HCT116 (cell line): ENCODE measurements at regions not wholly inside any gene's neighbourhood (a gene's known extent, or its start where the extent isn't known, plus 50 kb on each side); places are given as distances from the start of the nearest gene placed in this dataset.

Experiments used
- ATAC-seq: fragments of 200-7000 bp; cut with Tn5 transposase; 2 replicates; pipeline ENCODE4 v1.9.1; 2020; ENCODE audit warnings: mild to moderate bottlenecking, moderate library complexity
- BruUV-seq: library from RNA; stranded (reverse); fragments of 400-500 nt; replicated peaks from 2 replicates; lab custom pipeline; 2021; lab: Mats Ljungman, UMichigan
- CTCF ChIA-PET: fragments of 300-600 bp; sonication (Branson Sonifier 250); formaldehyde crosslinking; loops from one replicate; lab custom pipeline; 2021; ENCODE audit warnings: antibody characterized with exemption; lab: Charles Lee
- POLR2A ChIA-PET: fragments of 300-600, 350-600 bp; sonication (Branson Sonifier 250); formaldehyde crosslinking; loops from one replicate; lab custom pipeline; 2021; ENCODE audit warnings: antibody characterized with exemption; lab: Charles Lee
- RAD21 ChIA-PET, 2 experiments: fragments of 300-600 bp; sonication (Branson Sonifier 250); formaldehyde crosslinking; loops; one replicate each; lab custom pipeline; 2023; ENCODE audit warnings: low total read pairs in 2 of 2; ENCODE audit not compliant: uncharacterized antibody in 2 of 2, unreplicated experiment in 2 of 2, low non-redundant PET in 1 of 2; lab: Charles Lee
- DNase-seq: peaks from one replicate; pipeline ENCODE4 v3.0.0-alpha.2; 2010; ENCODE audit warnings: low read depth, low spot score
- H2AFZ ChIP-seq: fragments of 200-600 bp; shearing (Covaris generic), sonication (generic); 2 replicates; pipeline ENCODE4 v1.6.1; 2017; ENCODE audit warnings: low read depth, mixed run types, mixed read lengths, antibody characterized with exemption, low read length; ENCODE audit not compliant: poor library complexity, severe bottlenecking
- H3K27ac ChIP-seq: 2 replicates; pipeline ENCODE4 v1.5.1; 2012; ENCODE audit warnings: low read depth, low read length
- H3K27me3 ChIP-seq: fragments of 200-600 bp; sonication (generic); 2 replicates; pipeline ENCODE4 v1.6.1; 2016; ENCODE audit warnings: mixed run types, low read length, mixed read lengths; ENCODE audit not compliant: insufficient read depth
- H3K36me3 ChIP-seq, 2 experiments: fragments of 200-500 bp in 1 of 2; fragments of 200-600 bp in 1 of 2; sonication (Bioruptor generic) in 1 of 2; sonication (generic) in 1 of 2; 2 replicates each; pipeline versions ENCODE4 v1.5.1 to v1.6.1; 2014 to 2016; ENCODE audit warnings: low read length in 2 of 2, inconsistent platforms in 1 of 2, mixed read lengths in 1 of 2, mixed run types in 1 of 2; ENCODE audit not compliant: insufficient read depth in 2 of 2, control insufficient read depth in 1 of 2
- H3K4me1 ChIP-seq, 2 experiments: fragments of 200-600 bp in 1 of 2; sonication (generic) in 1 of 2; 2 replicates each; pipeline versions ENCODE4 v1.5.1 to v1.6.1; 2012 to 2017; ENCODE audit warnings: low read length in 2 of 2, inconsistent platforms in 1 of 2, mild to moderate bottlenecking in 1 of 2, mixed read lengths in 1 of 2, mixed run types in 1 of 2, moderate library complexity in 1 of 2; ENCODE audit not compliant: insufficient read depth in 2 of 2, control insufficient read depth in 1 of 2
- H3K4me2 ChIP-seq: fragments of 200-600 bp; sonication (generic); 2 replicates; pipeline ENCODE4 v1.6.1; 2017; ENCODE audit warnings: mixed run types, low read length, mixed read lengths
- H3K4me3 ChIP-seq, 2 experiments: fragments of 200-600 bp in 1 of 2; sonication (generic) in 1 of 2; replicated peaks in 1 of 2; 2 replicates each; pipeline ENCODE4 v1.5.1; 2011 to 2016; ENCODE audit warnings: low read length in 2 of 2, control low read depth in 1 of 2, low read depth in 1 of 2, mild to moderate bottlenecking in 1 of 2, mixed read lengths in 1 of 2, mixed run types in 1 of 2
- H3K79me2 ChIP-seq: fragments of 200-600 bp; sonication (generic); 2 replicates; pipeline ENCODE4 v1.6.1; 2017; ENCODE audit warnings: mild to moderate bottlenecking, mixed run types, low read length, moderate library complexity, mixed read lengths; ENCODE audit not compliant: insufficient read depth
- H3K9ac ChIP-seq: fragments of 200-600 bp; sonication (generic); 2 replicates; pipeline ENCODE4 v1.6.1; 2016; ENCODE audit warnings: low read length, mixed read lengths
- H3K9me2 ChIP-seq: fragments of 200-600 bp; sonication (generic), shearing (Covaris generic); 2 replicates; pipeline ENCODE4 v1.6.1; 2017; ENCODE audit warnings: mixed run types, mild to moderate bottlenecking, moderate library complexity; ENCODE audit not compliant: insufficient read depth
- H3K9me3 ChIP-seq, 2 experiments: fragments of 200-500 bp in 1 of 2; fragments of 200-600 bp in 1 of 2; sonication (Bioruptor generic) in 1 of 2; sonication (generic) in 1 of 2; 2 replicates each; pipeline ENCODE4 v1.6.1; 2014 to 2017; ENCODE audit warnings: low read length in 2 of 2, mixed read lengths in 2 of 2, inconsistent platforms in 1 of 2, low read depth in 1 of 2, mild to moderate bottlenecking in 1 of 2, mixed run types in 1 of 2, moderate library complexity in 1 of 2; ENCODE audit not compliant: control insufficient read depth in 1 of 2, insufficient read depth in 1 of 2
- H4K20me1 ChIP-seq: fragments of 200-600 bp; sonication (generic), shearing (Covaris generic); 2 replicates; pipeline ENCODE4 v1.6.1; 2017; ENCODE audit warnings: mixed run types, mild to moderate bottlenecking, moderate library complexity; ENCODE audit not compliant: insufficient read depth
- ATF3 ChIP-seq: IDR thresholded peaks from 2 replicates; pipeline ENCODE4 v1.6.1; 2012
- CBX3 ChIP-seq: IDR thresholded peaks from 2 replicates; pipeline ENCODE4 v1.6.1; 2012; ENCODE audit warnings: low read depth
- ELF1 ChIP-seq: IDR thresholded peaks from 2 replicates; pipeline ENCODE4 v1.6.1; 2012; ENCODE audit warnings: low read depth, borderline replicate concordance
- EZH2 ChIP-seq: fragments of 200-600 bp; sonication (generic); IDR thresholded peaks from 2 replicates; pipeline ENCODE4 v1.6.1; 2017; ENCODE audit warnings: antibody characterized with exemption, mixed run types
- EZH2phosphoT487 ChIP-seq: fragments of 200-600 bp; IDR thresholded peaks from 2 replicates; pipeline ENCODE4 v1.6.1; 2018; ENCODE audit warnings: antibody characterized with exemption, borderline replicate concordance
- JUND ChIP-seq: IDR thresholded peaks from 2 replicates; pipeline ENCODE4 v1.6.1; 2012
- MAX ChIP-seq: IDR thresholded peaks from 2 replicates; pipeline ENCODE4 v1.6.1; 2012
- SP1 ChIP-seq: IDR thresholded peaks from 2 replicates; pipeline ENCODE4 v1.6.1; 2012; ENCODE audit warnings: low read depth
- SRF ChIP-seq: IDR thresholded peaks from 2 replicates; pipeline ENCODE4 v1.6.1; 2012; ENCODE audit warnings: low read depth
- YY1 ChIP-seq: IDR thresholded peaks from 2 replicates; pipeline ENCODE4 v1.6.1; 2011; ENCODE audit warnings: low read length, low read depth, moderate library complexity, mild to moderate bottlenecking; ENCODE audit not compliant: insufficient replicate concordance; ENCODE audit errors: extremely low read depth
- ZFX ChIP-seq: fragments of 450-650 bp; IDR thresholded peaks from 2 replicates; pipeline ENCODE4 v1.6.1; 2017
- intact Hi-C: fragments of 100-400 bp; cut with micrococcal nuclease; formaldehyde crosslinking; loops from 2 replicates; pipeline ENCODE4 v1.10.0; 2022

- Histone ChIP-seq H3K9me3 (no peaks in the 10 kb centered on the region), H3K4me1 (no peaks in the 10 kb centered on the region), H3K9ac (no peak overlapping the region), H4K20me1 (no peaks in the 10 kb centered on the region), H3K79me2 (no peaks in the 10 kb centered on the region), H3K9me2 (peaks cover 6% of the 10 kb centered on the region; the same call in 1 of the 2 replicates), H3K27me3 (no peaks in the 10 kb centered on the region), H3K36me3 (no peaks in the 10 kb centered on the region), H3K4me2 (no peak overlapping the region), H3K27ac (no peak overlapping the region), H3K4me3 (no peak overlapping the region), H2AFZ (peak overlapping the region; percentile 85)
- BruUV-seq, result no TSS peak
- DNase-seq (no peak), ATAC-seq (no peak)
- ChIA-PET RAD21 (no interaction called here), CTCF (no interaction called here), POLR2A (no interaction called here)
- intact Hi-C loops, result loop anchor here (5.0 kb wide), 1 partner anchor 839 kb away; no protein-coding TSS in a partner anchor
- TF ChIP-seq ELF1 (no peak), ZFX (no peak), ATF3 (no peak), EZH2 (no peak), CBX3 (no peak), SRF (no peak)
Observed at GRCh38 chr2:156748221-156748620, 312.0 kb downstream of the GPD2 start.

GRCh38 chr2:156752042-156752441 is 315.9 kb downstream of the GPD2 start:
- TF ChIP-seq EZH2phosphoT487 (no peak), YY1 (no peak), MAX (no peak), JUND (no peak), SP1 (no peak)
- TF ChIP-seq, all 23 proteins: peak for 0
- ATAC-seq (no peak), DNase-seq (no peak)
- Histone ChIP-seq H3K27ac (no peak overlapping the region), H2AFZ (no peak overlapping the region), H3K79me2 (no peaks in the 10 kb centered on the region), H3K4me1 (no peaks in the 10 kb centered on the region), H4K20me1 (no peaks in the 10 kb centered on the region), H3K27me3 (no peaks in the 10 kb centered on the region), H3K9ac (no peak overlapping the region), H3K36me3 (no peaks in the 10 kb centered on the region), H3K4me3 (no peak overlapping the region), H3K9me3 (no peaks in the 10 kb centered on the region), H3K9me2 (peaks cover 5% of the 10 kb centered on the region; the same call in 1 of the 2 replicates), H3K4me2 (no peak overlapping the region)
- POLR2A ChIA-PET, result no interaction called here
- no TSS peak for BruUV-seq
- intact Hi-C loops, result no loop called here
- RAD21 ChIA-PET, result no interaction called here
- CTCF ChIA-PET, result no interaction called here
